ENCODE measurements at regions not wholly inside any gene's neighbourhood (a gene's known extent, or its start where the extent isn't known, plus 50 kb on each side); places are given as distances from the start of the nearest gene placed in this dataset.

GRCh38 chr10:78954689-78955088 lies 114.1 kb upstream of the ZMIZ1 start:
- TF ChIP-seq CTCF (IDR thresholded peaks at IDR 0.05; ENCODE audit: borderline replicate concordance, control extremely low read depth, extremely low read depth, insufficient read depth, missing control alignments): no peak
- DNase-seq (ENCODE audit: low spot score): no peak
- in situ Hi-C loops (cut with MboI; ENCODE audit: low sequenced_read_pairs, unreplicated experiment): no loop called here

GRCh38 chr10:78955206-78955605 lies 113.6 kb upstream of the ZMIZ1 start:
- no peak for TF ChIP-seq CTCF (IDR thresholded peaks at IDR 0.05; ENCODE audit: borderline replicate concordance, control extremely low read depth, extremely low read depth, insufficient read depth, missing control alignments)
- no peak for DNase-seq (ENCODE audit: low spot score)
- in situ Hi-C loops (cut with MboI; ENCODE audit: low sequenced_read_pairs, unreplicated experiment): no loop called here

GRCh38 chr10:78956391-78956790 lies 112.4 kb upstream of the ZMIZ1 start:
- DNase-seq (ENCODE audit: low spot score): no peak
- no peak for TF ChIP-seq CTCF (IDR thresholded peaks at IDR 0.05; ENCODE audit: borderline replicate concordance, control extremely low read depth, extremely low read depth, insufficient read depth, missing control alignments)
- in situ Hi-C loops (cut with MboI; ENCODE audit: low sequenced_read_pairs, unreplicated experiment): no loop called here

- no peak for DNase-seq (ENCODE audit: low spot score)
- TF ChIP-seq CTCF (IDR thresholded peaks at IDR 0.05; ENCODE audit: borderline replicate concordance, control extremely low read depth, extremely low read depth, insufficient read depth, missing control alignments): no peak
- in situ Hi-C loops (cut with MboI; ENCODE audit: low sequenced_read_pairs, unreplicated experiment): no loop called here
Measured at GRCh38 chr10:78957471-78958039, 111.2 kb upstream of the ZMIZ1 start.

- TF ChIP-seq CTCF (IDR thresholded peaks at IDR 0.05; ENCODE audit: borderline replicate concordance, control extremely low read depth, extremely low read depth, insufficient read depth, missing control alignments): no peak
- no peak for DNase-seq (ENCODE audit: low spot score)
- in situ Hi-C loops (cut with MboI; ENCODE audit: low sequenced_read_pairs, unreplicated experiment): no loop called here
Measured at GRCh38 chr10:78959217-78959923, 109.4 kb upstream of the ZMIZ1 start.

- TF ChIP-seq CTCF (IDR thresholded peaks at IDR 0.05; ENCODE audit: borderline replicate concordance, control extremely low read depth, extremely low read depth, insufficient read depth, missing control alignments): no peak
- DNase-seq (ENCODE audit: low spot score): no peak
- in situ Hi-C loops (cut with MboI; ENCODE audit: low sequenced_read_pairs, unreplicated experiment): no loop called here
Measured at GRCh38 chr10:78959924-78960285, 108.9 kb upstream of the ZMIZ1 start.

Data from GM13976 (cell line).